HG02885 (cell line): ENCODE measurements at regions not wholly inside any gene's neighbourhood (a gene's known extent, or its start where the extent isn't known, plus 50 kb on each side); places are given as distances from the start of the nearest gene placed in this dataset.
"Not testable (repeated sequence)": the region's sequence is repeated elsewhere in the genome, so short reads cannot be mapped to it uniquely, and the experiment has no call there.

Experiments
- ATAC-seq: cut with Tn5 transposase; IDR thresholded peaks from one replicate; pipeline ENCODE4 v1.9.1; 2021; ENCODE audit warnings: mild to moderate bottlenecking; ENCODE audit not compliant: unreplicated experiment, poor library complexity

DNA sequence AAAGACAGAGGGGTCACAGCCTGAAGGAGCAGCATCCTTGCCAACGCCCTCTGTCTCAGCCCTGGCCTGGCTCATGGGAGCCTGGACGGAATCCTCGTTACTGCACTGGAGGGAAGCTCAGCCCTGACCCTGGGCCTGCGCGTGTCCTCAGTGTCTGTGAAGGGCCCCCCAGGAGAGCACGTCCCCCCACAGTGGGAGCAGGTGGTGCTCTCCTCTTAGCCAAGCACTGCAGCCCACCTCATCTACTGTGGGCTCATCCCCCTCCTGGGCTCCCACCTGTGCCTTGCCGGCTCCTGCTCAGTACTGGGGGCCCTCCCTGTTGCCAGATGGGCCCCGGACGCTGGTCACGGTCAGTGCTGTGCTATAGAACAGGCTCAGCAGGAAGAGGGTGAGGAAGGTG is 177.7 kb downstream of the TMEM121 start:
- ATAC-seq: not testable (repeated sequence)

DNA sequence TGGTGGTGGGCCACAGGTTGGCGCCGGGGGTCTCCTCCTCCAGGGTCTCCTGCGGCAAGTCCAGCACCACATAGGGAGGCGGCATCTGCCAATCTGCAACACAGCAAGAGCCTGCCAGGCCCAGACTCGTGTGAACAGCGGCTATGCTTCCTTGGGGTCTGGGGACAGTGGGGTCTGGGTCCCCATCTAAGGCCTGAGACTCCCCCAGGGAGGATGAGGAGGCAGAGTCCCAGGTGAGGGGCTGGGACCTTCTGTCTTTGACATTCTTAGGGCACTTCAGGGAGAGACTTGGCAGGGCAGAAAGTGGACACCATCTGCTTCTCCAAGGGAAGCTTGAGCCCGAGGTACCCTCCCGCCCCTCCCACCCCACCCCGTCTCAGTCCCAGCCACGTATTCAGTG is 178.1 kb downstream of the TMEM121 start:
- ATAC-seq: not testable (repeated sequence)

DNA sequence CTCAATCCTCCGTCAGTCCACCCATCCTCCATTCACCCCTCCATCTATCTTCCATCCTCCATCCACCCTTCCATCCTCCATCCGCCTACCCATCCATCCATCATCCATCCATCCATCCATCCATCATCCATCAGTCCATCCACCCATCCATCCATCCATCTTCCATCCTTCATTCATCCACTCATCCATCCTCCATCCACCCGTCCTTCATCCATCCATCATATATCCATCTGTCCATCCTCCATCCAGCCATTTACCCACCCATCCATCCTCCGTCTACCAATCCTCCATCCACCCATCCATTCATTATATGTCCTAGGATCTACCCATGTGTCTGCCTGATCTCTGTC is 179.1 kb downstream of the TMEM121 start:
- not testable (repeated sequence) for ATAC-seq

DNA sequence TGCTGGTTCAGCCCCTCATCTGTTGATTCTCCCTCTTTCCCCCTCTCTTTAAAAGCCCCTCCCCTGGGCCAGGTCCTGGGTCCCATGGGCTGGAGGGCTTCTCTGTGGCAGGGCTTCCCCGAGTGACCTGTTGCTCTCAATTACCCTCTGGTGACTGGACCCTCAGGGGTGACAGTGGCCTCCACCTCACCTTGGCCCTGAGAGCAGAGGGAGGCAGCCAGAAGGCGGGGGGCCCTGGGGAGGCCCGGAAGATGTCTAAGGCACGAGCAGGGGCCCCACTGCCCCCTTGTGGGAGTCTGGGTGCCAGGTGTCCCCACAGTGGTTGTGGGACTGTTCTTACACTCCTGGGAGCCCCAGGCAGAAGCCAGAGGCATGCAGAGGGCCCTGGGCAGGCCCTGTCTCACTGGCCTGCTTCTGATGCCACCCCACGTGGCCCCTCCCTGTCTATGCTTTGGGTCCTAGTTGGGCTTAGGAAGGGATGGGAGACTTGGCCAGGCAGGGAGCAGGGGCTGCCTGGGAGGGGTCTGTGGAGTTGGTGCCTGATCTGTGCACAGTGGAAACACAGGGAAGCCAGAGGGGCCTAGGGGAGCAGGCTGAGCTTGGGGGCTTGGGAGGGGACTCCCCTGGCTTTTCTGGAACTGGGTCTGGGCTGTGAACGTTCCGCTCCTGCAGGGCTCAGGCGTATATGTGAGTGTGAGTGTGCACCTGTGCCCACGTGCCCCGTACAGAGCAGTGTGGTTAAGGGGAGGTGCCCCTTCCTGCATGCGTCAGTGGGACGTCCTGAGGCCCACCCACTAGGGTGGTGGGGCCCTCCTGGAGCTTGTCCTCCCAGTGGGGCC is 179.7 kb downstream of the TMEM121 start:
- peak; percentile 29 for ATAC-seq

DNA sequence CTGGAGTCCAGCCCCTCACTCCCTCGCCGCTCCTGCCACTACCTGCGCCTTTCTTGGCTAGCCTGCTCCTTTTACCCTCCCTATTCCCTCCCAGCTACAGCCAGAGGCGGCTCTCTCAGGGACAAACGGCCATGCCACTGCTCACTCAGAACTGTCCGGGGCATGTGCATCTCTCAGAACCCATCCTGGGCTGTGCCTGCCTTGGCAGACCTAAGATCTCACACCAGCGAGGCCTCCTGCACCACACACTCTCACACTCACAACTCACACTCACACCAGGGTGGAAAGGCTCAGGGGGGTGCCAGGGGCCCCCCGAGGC is 180.3 kb downstream of the TMEM121 start:
- ATAC-seq: not testable (repeated sequence)

DNA sequence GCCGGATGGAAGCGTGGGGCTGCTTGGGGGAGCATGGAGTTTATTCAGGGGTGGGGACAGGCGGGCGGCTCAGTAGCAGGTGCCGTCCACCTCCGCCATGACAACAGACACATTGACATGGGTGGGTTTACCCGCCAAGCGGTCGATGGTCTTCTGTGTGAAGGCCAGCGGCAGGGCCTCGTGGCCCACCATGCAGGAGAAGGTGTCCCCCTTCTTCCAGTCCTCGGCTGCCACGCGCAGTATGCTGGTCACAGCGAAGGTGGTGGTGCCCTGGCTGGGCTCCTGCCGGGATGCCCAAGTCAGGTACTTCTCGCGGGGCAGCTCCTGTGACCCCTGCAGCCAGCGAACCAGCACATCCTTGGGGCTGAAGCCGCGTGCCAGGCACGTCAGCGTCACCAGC is 180.7 kb downstream of the TMEM121 start:
- not testable (repeated sequence) for ATAC-seq

DNA sequence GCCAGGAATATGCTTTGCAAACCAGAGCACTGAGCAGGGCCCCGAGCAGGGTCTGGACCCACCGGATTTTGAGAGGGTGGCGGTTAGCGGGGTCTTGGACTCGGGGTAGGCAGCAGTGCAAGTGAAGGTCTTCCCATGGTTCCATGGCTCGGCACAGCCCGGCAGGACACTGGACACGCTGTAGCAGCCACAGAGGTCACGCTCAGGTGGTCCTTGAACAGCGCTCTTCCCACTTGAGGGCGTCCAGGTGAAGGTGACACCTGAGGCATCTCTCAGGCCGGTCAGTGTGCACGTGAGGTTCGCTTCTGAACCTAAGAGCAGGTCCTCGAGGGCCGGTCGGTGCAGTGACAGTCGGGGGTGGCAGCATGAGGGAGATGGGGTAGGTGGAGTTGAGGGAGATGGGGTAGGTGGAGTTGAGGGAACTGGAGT is 181.4 kb downstream of the TMEM121 start:
- ATAC-seq: not testable (repeated sequence)

DNA sequence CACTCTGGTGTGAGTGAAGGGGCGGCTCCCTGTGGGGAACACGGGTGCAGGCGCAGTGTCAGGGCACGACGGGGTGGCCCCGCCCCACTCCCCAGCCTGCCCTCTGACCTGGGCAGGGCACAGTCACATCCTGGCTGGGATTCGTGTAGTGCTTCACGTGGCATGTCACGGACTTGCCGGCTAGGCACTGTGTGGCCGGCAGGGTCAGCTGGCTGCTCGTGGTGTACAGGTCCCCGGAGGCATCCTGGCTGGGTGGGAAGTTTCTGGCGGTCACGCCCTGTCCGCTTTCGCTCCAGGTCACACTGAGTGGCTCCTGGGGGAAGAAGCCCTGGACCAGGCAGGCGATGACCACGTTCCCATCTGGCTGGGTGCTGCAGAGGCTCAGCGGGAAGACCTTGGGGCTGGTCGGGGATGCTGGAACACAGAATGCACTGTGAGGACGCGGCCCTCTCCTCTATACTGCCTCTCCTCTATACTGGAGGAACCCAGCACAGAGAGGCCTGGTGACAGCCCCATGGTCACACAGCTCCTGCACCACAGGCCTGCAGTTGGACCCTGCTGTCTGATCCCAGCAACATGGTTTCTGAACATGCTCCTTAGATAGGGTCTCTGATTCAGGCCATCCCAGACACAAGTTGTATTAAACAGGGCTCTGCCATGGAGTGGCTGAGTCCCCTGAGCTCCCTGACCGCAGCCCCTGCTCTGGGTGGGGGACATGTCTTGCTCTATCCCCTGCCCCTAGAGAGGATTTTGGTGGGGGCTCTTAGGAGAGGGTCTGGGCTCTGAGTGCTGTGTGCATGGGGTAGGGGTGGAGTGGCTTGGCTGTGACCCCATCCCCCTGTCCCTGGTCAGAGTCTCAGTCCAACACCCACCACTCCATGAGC is 182.1 kb downstream of the TMEM121 start:
- ATAC-seq: not testable (repeated sequence)

DNA sequence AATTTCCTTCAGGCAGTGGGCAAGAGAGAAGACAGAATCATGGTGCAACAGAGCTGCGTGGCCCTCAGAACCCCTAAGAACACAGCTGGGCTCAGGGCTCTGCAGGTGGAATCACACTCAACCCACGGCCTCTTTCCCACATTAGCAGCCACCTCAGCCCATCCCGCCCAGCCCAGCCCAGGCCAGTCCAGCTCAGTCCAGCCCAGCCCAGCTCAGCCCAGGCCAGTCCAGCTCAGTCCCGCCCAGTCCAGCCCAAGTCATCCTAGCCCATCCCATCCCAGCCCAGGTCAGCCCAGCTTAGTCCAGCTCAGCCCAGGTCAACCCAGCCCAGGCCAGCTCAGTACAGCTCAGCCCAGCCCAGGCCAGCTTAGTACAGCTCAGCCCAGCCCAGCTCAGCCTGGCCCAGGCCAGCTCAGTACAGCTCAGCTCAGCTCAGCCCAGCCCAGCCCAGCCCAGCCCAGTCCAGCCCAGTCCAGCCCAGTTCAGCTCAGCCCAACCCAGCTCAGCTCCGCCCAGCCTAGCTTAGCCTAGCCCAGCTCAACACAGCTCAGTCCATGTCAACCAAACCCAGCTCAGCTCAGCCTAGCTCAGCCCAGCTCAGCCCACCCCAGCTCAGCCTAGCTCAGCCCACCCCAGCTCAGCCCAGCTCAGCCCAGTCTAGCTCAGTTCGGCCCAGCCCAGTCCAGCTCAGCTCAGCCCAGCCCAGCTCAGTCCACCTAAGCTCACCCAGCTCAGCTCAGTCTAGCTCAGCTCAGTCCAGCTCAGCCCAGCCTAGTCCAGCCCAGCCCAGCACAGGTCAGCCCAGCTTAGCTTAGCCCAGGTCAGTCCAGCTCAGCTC is 183.1 kb downstream of the TMEM121 start:
- no peak for ATAC-seq

DNA sequence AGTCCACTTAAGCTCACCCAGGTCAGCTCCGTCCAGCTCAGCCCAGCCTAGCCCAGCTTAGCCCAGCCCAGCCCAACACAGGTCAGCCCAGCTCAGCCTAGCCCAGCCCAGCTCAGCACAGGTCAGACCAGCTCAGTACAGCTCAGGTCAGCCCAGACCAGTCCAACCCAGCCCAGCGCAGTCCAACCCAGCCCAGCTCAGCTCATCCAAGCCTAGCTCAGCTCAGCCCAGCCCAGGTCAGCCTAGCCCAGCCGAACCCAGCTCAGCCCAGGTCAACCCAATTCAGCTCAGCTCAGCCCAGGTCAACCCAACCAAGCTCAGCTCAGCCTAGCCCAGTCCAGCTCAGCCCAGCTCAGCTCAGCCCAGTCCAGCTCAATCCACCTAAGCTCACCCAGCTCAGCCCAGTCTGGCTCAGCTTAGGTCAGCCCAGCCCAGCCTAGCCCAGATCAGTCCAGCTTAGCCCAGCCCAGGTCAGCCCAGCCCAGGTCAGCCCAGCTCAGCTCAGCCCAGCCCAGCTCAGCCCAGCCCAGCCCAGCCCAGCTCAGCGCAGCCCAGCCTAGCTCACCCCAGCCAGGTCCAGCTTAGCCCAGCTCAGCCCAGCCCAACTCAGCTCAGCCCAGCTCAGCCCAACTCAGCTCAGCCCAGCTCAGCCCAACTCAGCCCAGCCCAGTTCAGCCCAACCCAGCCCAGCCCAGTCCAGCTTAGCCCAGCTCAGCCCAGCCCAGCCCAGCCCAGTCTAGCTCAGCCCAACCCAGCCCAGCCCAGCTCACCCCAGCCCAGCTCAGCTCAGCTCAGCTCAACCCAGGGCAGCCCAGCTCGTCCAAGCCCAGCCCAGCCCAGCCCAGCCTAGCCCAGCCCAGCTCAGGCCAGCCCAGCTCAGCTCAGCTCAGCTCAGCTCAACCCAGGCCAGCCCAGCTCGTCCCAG is 184.0 kb downstream of the TMEM121 start:
- no peak for ATAC-seq

DNA sequence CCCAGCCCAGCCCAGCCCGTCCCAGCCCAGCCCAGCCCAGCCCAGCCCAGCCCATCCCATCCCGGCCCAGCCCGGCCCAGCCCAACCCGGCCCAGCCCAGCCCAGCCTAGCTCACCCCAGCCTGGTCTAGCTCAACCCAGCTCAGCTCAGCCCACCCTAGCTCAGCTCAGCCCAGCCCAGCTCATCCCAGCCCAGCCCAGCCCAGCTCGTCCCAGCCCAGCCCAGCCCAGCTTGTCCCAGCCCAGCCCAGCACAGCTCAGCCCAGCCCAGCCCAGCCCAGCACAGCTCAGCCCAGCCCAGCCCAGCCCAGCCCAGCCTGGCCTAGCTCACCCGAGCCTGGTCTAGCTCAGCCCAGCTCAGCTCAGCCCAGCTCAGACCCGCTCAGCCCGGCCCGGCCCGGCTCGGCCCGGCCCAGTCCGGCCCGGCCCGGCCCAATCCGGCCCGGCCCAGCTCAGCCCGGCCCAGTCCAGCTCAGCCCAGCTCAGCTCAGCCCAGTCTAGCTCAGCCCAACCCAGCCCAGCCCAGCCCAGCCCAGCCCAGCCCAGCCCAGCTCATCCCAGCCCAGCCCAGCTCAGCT is 184.7 kb downstream of the TMEM121 start:
- no peak for ATAC-seq

DNA sequence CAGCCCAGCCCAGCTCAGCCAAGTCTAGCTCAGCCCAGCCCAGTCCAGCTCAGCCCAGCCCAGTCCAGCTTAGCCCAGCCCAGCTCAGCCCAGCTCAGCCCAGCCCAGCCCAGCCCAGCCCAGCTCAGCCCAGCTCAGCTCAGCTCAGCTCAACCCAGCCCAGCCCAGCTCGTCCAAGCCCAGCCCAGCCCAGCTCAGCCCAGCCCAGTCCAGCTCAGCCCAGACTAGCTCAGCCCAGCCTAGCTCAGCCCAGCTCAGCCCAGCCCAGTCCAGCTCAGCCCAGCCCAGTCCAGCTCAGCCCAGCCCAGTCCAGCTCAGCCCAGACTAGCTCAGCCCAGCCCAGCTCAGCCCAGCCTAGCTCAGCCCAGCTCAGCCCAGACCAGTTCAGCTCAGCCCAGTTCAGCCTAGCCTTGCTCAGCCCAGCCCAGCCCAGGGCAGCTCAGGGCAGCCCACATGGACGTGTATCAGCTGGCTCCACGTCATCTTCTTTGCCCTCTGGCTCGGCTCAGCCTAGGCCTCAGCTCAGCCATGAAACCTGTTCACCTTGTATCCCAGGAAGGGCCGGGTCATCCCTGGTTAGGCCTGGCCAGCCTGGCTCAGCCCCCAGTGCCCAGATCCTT is 185.6 kb downstream of the TMEM121 start:
- no peak for ATAC-seq

DNA sequence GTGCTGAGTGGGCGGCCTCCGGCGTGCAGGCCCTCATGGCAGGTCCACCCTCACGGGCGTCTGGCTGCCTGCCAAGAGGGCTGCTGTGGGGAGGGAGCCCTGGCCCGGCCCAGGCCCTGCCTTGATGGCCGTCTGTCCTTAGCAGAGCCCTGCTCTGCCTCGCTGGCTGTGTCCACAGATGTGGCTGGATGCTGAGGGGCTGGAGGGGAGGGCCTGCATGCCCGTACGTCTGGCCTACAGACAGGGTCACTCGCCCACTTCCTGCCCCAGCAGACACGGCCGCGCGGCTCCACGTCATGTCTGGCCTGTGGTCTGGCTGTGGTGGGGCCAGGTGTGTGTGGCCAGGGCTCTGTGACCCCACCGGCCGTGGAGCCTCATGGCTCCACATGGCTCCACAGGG is 186.3 kb downstream of the TMEM121 start:
- not testable (repeated sequence) for ATAC-seq

DNA sequence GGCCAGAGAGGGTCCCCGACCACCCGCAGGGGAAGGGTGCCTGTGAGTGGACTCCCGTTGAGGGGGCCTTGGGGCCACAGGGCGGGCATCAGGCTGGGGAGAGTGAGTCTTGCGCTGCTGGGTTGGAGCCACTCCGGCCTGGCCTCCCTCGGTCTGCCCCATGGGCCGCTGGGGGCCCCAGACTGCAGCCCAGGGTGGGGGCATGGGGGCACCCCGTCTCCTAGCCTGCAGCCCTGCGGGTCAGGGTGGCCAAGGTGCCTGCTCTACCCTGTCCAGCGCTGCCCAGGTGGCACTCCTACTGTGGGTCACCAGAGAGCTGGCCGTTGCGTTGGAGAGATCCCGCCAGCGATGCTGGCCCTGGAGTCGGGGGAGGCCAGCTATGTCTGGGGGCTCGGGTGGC is 186.8 kb downstream of the TMEM121 start:
- not testable (repeated sequence) for ATAC-seq

DNA sequence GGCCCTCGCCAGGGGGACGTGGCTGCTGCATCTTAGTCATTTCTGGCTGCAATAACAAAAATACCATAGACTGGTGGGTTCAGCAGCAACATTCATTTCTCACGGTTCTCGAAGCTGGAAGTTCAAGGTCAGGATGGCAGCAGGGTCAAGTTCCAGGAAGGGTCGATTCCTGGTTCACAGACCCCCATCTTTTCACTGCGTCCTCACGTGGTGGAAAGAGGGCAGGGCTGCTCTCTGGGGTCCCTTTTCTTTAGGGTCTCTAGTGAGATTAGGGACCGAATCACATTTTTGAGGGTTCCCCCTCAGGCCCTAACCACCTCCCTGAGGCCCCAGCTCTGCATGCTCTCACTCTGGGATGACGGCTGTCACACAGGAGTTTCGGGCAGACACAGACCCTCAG is 187.5 kb downstream of the TMEM121 start:
- not testable (repeated sequence) for ATAC-seq

DNA sequence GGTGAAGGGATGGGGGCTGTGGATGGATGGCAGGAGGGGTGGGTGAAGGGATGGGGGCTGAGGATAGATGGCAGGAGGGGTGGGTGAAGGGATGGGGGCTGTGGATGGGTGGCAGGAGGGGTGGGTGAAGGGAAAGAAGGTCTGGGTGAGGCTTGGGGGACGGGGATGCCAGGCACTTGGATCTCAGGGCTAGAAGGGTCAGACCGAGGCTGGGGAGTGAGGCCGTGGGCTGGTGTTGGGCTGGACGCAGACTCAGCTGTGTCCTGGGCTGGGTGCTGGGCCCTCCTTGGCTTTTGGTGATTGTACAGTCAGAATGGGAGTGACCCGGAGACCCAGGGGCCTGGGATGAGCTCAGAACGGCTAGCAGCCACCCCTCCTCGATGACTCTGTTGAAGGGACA is 192.4 kb downstream of the TMEM121 start:
- not testable (repeated sequence) for ATAC-seq

DNA sequence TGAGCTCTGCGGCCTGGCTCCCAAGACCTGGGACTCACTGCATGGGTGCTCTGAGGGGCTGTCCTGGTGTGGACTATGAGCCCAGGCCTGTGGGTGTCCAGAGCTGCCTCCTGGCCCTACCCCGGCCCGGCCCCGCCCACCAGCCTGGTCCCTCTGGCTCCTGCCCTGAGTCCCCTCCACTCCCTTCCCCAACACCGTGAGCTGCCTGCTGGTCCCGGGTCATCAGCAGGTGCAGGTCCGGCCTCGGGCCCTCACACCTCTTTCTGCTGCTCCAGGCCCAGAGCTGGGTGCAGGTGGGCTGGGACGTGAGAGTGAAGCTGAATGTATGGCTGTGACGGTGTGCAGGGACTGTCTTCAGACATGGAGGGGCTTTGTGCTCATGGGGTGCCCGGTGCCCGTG is 193.7 kb downstream of the TMEM121 start:
- not testable (repeated sequence) for ATAC-seq

DNA sequence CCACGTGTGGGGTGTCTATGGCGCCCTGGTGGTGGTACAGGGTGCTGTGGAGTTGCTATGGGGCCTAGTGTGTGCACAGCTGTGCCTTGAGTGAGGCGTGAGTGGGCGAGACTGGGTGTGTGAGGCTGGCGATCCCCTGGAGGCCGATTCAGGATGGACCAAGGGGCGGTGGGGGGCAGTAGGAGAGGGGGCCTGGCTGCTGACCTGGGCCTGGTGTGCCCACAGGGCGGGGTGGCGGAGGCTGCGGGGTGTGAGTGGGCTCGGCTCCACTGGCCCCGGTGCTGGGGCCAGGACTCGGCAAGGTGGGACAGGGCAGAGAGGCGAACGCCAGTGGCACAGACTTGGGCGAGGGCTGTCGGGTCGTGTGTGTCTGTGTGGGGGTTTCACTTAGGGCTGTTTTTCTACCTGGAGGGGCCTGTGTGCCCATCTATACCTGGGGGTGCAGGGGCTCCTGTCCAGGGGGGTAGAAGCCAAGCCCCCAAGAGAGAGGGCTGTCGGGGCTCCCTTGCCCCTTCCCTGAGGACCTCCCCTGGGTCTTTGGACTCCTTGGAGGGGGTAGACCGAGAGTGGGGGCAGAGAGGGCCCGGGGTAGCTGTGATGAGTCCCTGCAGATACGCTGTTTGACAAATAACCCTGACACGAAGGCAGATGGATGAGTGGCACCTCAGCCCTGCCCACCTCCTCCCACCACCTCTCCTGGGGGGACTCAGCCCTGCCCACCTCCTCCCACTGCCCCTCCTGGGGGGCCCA is 194.6 kb downstream of the TMEM121 start:
- ATAC-seq: not testable (repeated sequence)
